ENCODE measurements at regions not wholly inside any gene's neighbourhood (a gene's known extent, or its start where the extent isn't known, plus 50 kb on each side); places are given as distances from the start of the nearest gene placed in this dataset.

GRCh38 chr21:23108533-23108932 lies 2110.3 kb downstream of the NCAM2 start (continued):
- TF ChIP-seq SAP30 (IDR thresholded peaks at IDR 0.05; ENCODE audit: insufficient read depth, insufficient replicate concordance, low read length), result no peak
- TF ChIP-seq CHD7 (IDR thresholded peaks at IDR 0.05; ENCODE audit: insufficient replicate concordance, low read length), result no peak
- no peak for TF ChIP-seq JUND (IDR thresholded peaks at IDR 0.05; ENCODE audit: low read length)
- no peak for TF ChIP-seq ATF3 (IDR thresholded peaks at IDR 0.05; ENCODE audit: insufficient read depth, low read depth, low read length)
- TF ChIP-seq SP1 (IDR thresholded peaks at IDR 0.05; ENCODE audit: low read depth, low read length), result no peak
- TF ChIP-seq CBX8 (IDR thresholded peaks at IDR 0.05; ENCODE audit: borderline replicate concordance, low read depth, low read length), result no peak
- TF ChIP-seq CHD1 (IDR thresholded peaks at IDR 0.05; ENCODE audit: low read depth, low read length), result no peak
- TF ChIP-seq YY1 (IDR thresholded peaks at IDR 0.05; ENCODE audit: low read depth, low read length), result no peak

Data from H1 (cell line).